Liver (tissue), 8 donors: ENCODE measurements at regions not wholly inside any gene's neighbourhood (a gene's known extent, or its start where the extent isn't known, plus 50 kb on each side); places are given as distances from the start of the nearest gene placed in this dataset.

Experiments
- DNase-seq: peaks from one replicate; pipeline ENCODE4 v3.0.0-alpha.2; 2017; ENCODE audit warnings: low spot score
- H3K27ac ChIP-seq, 2 donors: one replicate each; pipeline ENCODE4 v1.7.0; 2013; ENCODE audit warnings: inconsistent platforms in 2 of 2, low read length in 2 of 2, control low read depth in 1 of 2, low read depth in 1 of 2, mild to moderate bottlenecking in 1 of 2
- H3K27me3 ChIP-seq, 4 donors: one replicate each; pipeline versions ENCODE4 v1.6.1 to v1.7.0; 2013; ENCODE audit warnings: low read length in 3 of 4, inconsistent platforms in 1 of 4, mild to moderate bottlenecking in 1 of 4, moderate library complexity in 1 of 4; ENCODE audit not compliant: control insufficient read depth in 4 of 4, insufficient read depth in 4 of 4
- H3K36me3 ChIP-seq, 4 donors: one replicate each; pipeline versions ENCODE4 v1.6.1 to v1.7.0; 2013; ENCODE audit warnings: low read length in 3 of 4, mild to moderate bottlenecking in 3 of 4, low read depth in 1 of 4, moderate library complexity in 1 of 4; ENCODE audit not compliant: control insufficient read depth in 4 of 4, insufficient read depth in 3 of 4
- H3K4me1 ChIP-seq, 4 donors: one replicate each; pipeline versions ENCODE4 v1.6.1 to v1.7.0; 2013; ENCODE audit warnings: low read length in 3 of 4, mild to moderate bottlenecking in 3 of 4, moderate library complexity in 1 of 4; ENCODE audit not compliant: control insufficient read depth in 4 of 4, insufficient read depth in 4 of 4
- H3K4me3 ChIP-seq, 3 donors: one replicate each; pipeline versions ENCODE4 v1.6.1 to v1.7.0; 2013; ENCODE audit warnings: low read length in 3 of 3, control low read depth in 1 of 3, low read depth in 1 of 3, mild to moderate bottlenecking in 1 of 3
- H3K9ac ChIP-seq, 2 donors: one replicate each; pipeline ENCODE4 v1.7.0; 2013; ENCODE audit warnings: low read length in 2 of 2, mild to moderate bottlenecking in 2 of 2, moderate library complexity in 2 of 2, control low read depth in 1 of 2, low read depth in 1 of 2
- H3K9me3 ChIP-seq, 4 donors: one replicate each; pipeline versions ENCODE4 v1.6.1 to v1.7.0; 2013; ENCODE audit warnings: low read length in 3 of 4; ENCODE audit not compliant: control insufficient read depth in 4 of 4
- ATF3 ChIP-seq: IDR thresholded peaks from 2 replicates; pipeline ENCODE4 v1.6.1; 2016; ENCODE audit warnings: antibody characterized with exemption
- EGR1 ChIP-seq, 2 donors: IDR thresholded peaks; 2 replicates each; pipeline ENCODE4 v1.6.1; 2016 to 2018; ENCODE audit warnings: antibody characterized with exemption in 2 of 2, low read depth in 2 of 2
- FOXA1 ChIP-seq: IDR thresholded peaks from 2 replicates; pipeline ENCODE4 v1.6.1; 2016; ENCODE audit warnings: antibody characterized with exemption
- FOXA2 ChIP-seq: IDR thresholded peaks from 2 replicates; pipeline ENCODE4 v1.6.1; 2016; ENCODE audit warnings: antibody characterized with exemption
- GABPA ChIP-seq, 2 donors: IDR thresholded peaks in 1 of 2; conservative IDR thresholded peaks in 1 of 2; 2 replicates each; pipeline ENCODE4 v1.6.1; 2016; ENCODE audit warnings: antibody characterized with exemption in 2 of 2, mild to moderate bottlenecking in 1 of 2, moderate library complexity in 1 of 2
- HNF4A ChIP-seq, 2 donors: conservative IDR thresholded peaks; 2 replicates each; pipeline ENCODE4 v1.6.1; 2016; ENCODE audit warnings: antibody characterized with exemption in 2 of 2, mild to moderate bottlenecking in 2 of 2
- HNF4G ChIP-seq: IDR thresholded peaks from 2 replicates; pipeline ENCODE4 v1.6.1; 2016; ENCODE audit warnings: antibody characterized with exemption
- JUND ChIP-seq, 2 donors: IDR thresholded peaks; 2 replicates each; pipeline ENCODE4 v1.6.1; 2016; ENCODE audit warnings: antibody characterized with exemption in 2 of 2
- MAX ChIP-seq: IDR thresholded peaks from 2 replicates; pipeline ENCODE4 v1.6.1; 2016; ENCODE audit warnings: antibody characterized with exemption
- NR2F2 ChIP-seq: IDR thresholded peaks from 2 replicates; pipeline ENCODE4 v1.6.1; 2016; ENCODE audit warnings: antibody characterized with exemption
- RAD21 ChIP-seq, 2 donors: IDR thresholded peaks; 2 replicates each; pipeline ENCODE4 v1.6.1; 2016; ENCODE audit warnings: antibody characterized with exemption in 2 of 2, mild to moderate bottlenecking in 2 of 2
- RXRA ChIP-seq, 2 donors: IDR thresholded peaks; 2 replicates each; pipeline ENCODE4 v1.6.1; 2017 to 2018; ENCODE audit warnings: antibody characterized with exemption in 2 of 2, mild to moderate bottlenecking in 1 of 2
- SP1 ChIP-seq: IDR thresholded peaks from 2 replicates; pipeline ENCODE4 v1.6.1; 2018; ENCODE audit warnings: antibody characterized with exemption, mild to moderate bottlenecking
- TAF1 ChIP-seq: conservative IDR thresholded peaks from 2 replicates; pipeline ENCODE4 v1.6.1; 2016; ENCODE audit warnings: antibody characterized with exemption, mild to moderate bottlenecking
- YY1 ChIP-seq: IDR thresholded peaks from 2 replicates; pipeline ENCODE4 v1.6.1; 2016; ENCODE audit warnings: antibody characterized with exemption, mild to moderate bottlenecking
- WGBS: extraction: QIAGEN DNeasy Blood & Tissue Kit; methylation state at CpG from one replicate; pipeline ENCODE4 v1.1.7; 2013; 5-methylcytosine and 5-hydroxymethylcytosine counted together
- TF ChIP-seq, protein P1 (sequence below): IDR thresholded peaks from 2 replicates; pipeline ENCODE4 v1.6.1; 2016; ENCODE audit warnings: antibody characterized with exemption
- TF ChIP-seq, protein P2 (sequence below): fragments of 150-350 bp; IDR thresholded peaks from 2 replicates; pipeline ENCODE4 v1.5.1; 2017; ENCODE audit warnings: improper control_type of control experiment, low read depth, low read length; ENCODE audit not compliant: missing input control
- TF ChIP-seq, protein P3 (sequence below): IDR thresholded peaks from 2 replicates; pipeline ENCODE4 v1.6.1; 2016; ENCODE audit warnings: antibody characterized with exemption, mild to moderate bottlenecking
- donor health status: healthy.
- donor health status: healthy.
- donor health status: healthy.
- donor health status: healthy.
- donor health status: healthy.

DNA sequence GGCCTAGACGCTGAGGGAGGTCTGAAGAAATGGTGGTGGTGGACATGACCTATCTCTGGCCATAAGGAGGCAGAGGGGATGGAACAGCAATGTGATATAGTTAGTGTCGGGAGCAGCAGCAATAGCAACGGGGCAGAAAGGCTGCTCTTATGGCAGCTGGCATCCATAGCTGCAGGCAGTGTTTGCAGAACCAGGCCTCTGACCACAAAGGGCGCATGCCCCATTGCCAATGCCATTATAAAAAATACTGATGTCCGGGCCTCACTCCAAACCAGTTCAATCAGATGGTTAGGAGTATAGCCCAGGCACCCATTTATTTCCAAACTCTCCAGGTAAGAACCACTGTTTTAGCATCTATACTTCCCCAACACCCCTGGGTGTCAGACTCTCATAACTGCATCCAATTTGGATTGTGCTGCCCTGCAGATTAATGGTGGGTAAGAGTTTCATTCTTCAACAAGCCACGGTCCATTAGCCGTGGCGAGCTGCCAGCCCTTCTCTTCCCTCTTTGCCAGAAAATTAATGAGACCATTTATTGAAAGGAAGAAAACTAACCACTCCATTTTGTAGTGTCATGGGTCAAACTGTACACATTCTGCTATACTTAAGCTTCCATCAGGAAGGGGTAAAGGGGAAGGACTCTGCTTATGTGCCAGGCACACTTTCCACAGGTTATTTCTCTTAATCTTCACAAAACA, 72.8 kb upstream of the SPON1 start (continued):
- TF ChIP-seq NR2F2, result no peak
- TF ChIP-seq ATF3, result no peak
- no peak for TF ChIP-seq EGR1 (IDR thresholded peaks at IDR 0.05; ENCODE audit: low read depth in 2 of 2)
- TF ChIP-seq FOXA2, result no peak
- TF ChIP-seq, protein P1, sequence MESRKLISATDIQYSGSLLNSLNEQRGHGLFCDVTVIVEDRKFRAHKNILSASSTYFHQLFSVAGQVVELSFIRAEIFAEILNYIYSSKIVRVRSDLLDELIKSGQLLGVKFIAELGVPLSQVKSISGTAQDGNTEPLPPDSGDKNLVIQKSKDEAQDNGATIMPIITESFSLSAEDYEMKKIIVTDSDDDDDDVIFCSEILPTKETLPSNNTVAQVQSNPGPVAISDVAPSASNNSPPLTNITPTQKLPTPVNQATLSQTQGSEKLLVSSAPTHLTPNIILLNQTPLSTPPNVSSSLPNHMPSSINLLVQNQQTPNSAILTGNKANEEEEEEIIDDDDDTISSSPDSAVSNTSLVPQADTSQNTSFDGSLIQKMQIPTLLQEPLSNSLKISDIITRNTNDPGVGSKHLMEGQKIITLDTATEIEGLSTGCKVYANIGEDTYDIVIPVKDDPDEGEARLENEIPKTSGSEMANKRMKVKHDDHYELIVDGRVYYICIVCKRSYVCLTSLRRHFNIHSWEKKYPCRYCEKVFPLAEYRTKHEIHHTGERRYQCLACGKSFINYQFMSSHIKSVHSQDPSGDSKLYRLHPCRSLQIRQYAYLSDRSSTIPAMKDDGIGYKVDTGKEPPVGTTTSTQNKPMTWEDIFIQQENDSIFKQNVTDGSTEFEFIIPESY, result no peak
- no peak for TF ChIP-seq TAF1
- no peak for TF ChIP-seq HNF4G
- no peak for TF ChIP-seq RXRA (IDR thresholded peaks at IDR 0.05)

- Histone ChIP-seq H3K4me1 (peaks cover 0 to 6% (median 0%) of the 10 kb centered on the region in 4 donors), H3K9me3 (no peaks in the 10 kb centered on the region), H3K36me3 (no peaks in the 10 kb centered on the region), H3K27me3 (no peaks in the 10 kb centered on the region), H3K4me3 (no peak overlapping the region), H3K27ac (no peak overlapping the region), H3K9ac (no peak overlapping the region)
- DNase-seq, result no peak
- 84% methylated on average over 1 of the region's 1 CpG for WGBS
- TF ChIP-seq YY1 (no peak), FOXA2 (no peak), JUND (IDR thresholded peaks at IDR 0.05) (no peak), GABPA (IDR thresholded peaks at IDR 0.05 in 1 of 2, conservative IDR thresholded peaks at IDR 0.05 in 1 of 2) (no peak), HNF4A (conservative IDR thresholded peaks at IDR 0.05) (no peak), ATF3 (no peak), TAF1 (no peak), FOXA1 (no peak), SP1 (no peak), MAX (no peak), RXRA (IDR thresholded peaks at IDR 0.05) (no peak), NR2F2 (no peak), HNF4G (no peak), EGR1 (IDR thresholded peaks at IDR 0.05; ENCODE audit: low read depth in 2 of 2) (no peak), RAD21 (IDR thresholded peaks at IDR 0.05) (no peak)
- TF ChIP-seq, protein P2, sequence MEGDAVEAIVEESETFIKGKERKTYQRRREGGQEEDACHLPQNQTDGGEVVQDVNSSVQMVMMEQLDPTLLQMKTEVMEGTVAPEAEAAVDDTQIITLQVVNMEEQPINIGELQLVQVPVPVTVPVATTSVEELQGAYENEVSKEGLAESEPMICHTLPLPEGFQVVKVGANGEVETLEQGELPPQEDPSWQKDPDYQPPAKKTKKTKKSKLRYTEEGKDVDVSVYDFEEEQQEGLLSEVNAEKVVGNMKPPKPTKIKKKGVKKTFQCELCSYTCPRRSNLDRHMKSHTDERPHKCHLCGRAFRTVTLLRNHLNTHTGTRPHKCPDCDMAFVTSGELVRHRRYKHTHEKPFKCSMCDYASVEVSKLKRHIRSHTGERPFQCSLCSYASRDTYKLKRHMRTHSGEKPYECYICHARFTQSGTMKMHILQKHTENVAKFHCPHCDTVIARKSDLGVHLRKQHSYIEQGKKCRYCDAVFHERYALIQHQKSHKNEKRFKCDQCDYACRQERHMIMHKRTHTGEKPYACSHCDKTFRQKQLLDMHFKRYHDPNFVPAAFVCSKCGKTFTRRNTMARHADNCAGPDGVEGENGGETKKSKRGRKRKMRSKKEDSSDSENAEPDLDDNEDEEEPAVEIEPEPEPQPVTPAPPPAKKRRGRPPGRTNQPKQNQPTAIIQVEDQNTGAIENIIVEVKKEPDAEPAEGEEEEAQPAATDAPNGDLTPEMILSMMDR, result no peak
- TF ChIP-seq, protein P3, sequence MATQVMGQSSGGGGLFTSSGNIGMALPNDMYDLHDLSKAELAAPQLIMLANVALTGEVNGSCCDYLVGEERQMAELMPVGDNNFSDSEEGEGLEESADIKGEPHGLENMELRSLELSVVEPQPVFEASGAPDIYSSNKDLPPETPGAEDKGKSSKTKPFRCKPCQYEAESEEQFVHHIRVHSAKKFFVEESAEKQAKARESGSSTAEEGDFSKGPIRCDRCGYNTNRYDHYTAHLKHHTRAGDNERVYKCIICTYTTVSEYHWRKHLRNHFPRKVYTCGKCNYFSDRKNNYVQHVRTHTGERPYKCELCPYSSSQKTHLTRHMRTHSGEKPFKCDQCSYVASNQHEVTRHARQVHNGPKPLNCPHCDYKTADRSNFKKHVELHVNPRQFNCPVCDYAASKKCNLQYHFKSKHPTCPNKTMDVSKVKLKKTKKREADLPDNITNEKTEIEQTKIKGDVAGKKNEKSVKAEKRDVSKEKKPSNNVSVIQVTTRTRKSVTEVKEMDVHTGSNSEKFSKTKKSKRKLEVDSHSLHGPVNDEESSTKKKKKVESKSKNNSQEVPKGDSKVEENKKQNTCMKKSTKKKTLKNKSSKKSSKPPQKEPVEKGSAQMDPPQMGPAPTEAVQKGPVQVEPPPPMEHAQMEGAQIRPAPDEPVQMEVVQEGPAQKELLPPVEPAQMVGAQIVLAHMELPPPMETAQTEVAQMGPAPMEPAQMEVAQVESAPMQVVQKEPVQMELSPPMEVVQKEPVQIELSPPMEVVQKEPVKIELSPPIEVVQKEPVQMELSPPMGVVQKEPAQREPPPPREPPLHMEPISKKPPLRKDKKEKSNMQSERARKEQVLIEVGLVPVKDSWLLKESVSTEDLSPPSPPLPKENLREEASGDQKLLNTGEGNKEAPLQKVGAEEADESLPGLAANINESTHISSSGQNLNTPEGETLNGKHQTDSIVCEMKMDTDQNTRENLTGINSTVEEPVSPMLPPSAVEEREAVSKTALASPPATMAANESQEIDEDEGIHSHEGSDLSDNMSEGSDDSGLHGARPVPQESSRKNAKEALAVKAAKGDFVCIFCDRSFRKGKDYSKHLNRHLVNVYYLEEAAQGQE, result no peak
Measured at GRCh38 chr11:13891911-13892310, 70.6 kb upstream of the SPON1 start.
